H1 (cell line): ENCODE measurements at regions not wholly inside any gene's neighbourhood (a gene's known extent, or its start where the extent isn't known, plus 50 kb on each side); places are given as distances from the start of the nearest gene placed in this dataset.

Experiments
- BACH1 ChIP-seq: IDR thresholded peaks from 2 replicates; pipeline ENCODE4 v1.6.1; 2012; ENCODE audit warnings: low read length, improper control_type of control experiment
- BCL11A ChIP-seq, 2 experiments: IDR thresholded peaks; one replicate each; pipeline ENCODE4 v1.6.1; 2011; ENCODE audit warnings: low read depth in 2 of 2, low read length in 2 of 2, mild to moderate bottlenecking in 2 of 2
- CBX8 ChIP-seq: fragments of 300-800, 300-1000 bp; sonication (generic); IDR thresholded peaks from 2 replicates; pipeline ENCODE4 v1.7.1; 2016; ENCODE audit warnings: low read depth, low read length, borderline replicate concordance
- EP300 ChIP-seq, 2 experiments: IDR thresholded peaks; 1 replicate in 1 of 2; 2 replicates in 1 of 2; pipeline ENCODE4 v1.6.1; 2011 to 2012; ENCODE audit warnings: low read depth in 2 of 2, low read length in 2 of 2, mild to moderate bottlenecking in 2 of 2, borderline replicate concordance in 1 of 2, inconsistent platforms in 1 of 2, moderate library complexity in 1 of 2
- EZH2 ChIP-seq: fragments of 200-600 bp; sonication (generic); IDR thresholded peaks from 2 replicates; pipeline ENCODE4 v1.7.1; 2012; ENCODE audit warnings: low read depth, mild to moderate bottlenecking, moderate library complexity, low read length, inconsistent platforms; ENCODE audit not compliant: severe bottlenecking
- GABPA ChIP-seq: IDR thresholded peaks from 2 replicates; pipeline ENCODE4 v1.6.1; 2011; ENCODE audit warnings: mild to moderate bottlenecking, low read length, moderate library complexity, borderline replicate concordance; ENCODE audit not compliant: insufficient read depth
- NRF1 ChIP-seq: IDR thresholded peaks from 2 replicates; pipeline ENCODE4 v1.6.1; 2011; ENCODE audit warnings: mild to moderate bottlenecking, low read depth, low read length, improper control_type of control experiment
- TCF12 ChIP-seq: IDR thresholded peaks from 2 replicates; pipeline ENCODE4 v1.6.1; 2011; ENCODE audit warnings: low read depth, mild to moderate bottlenecking, low read length

GRCh38 chr11:131240421-131240820 is 130.0 kb upstream of the NTM start:
- TF ChIP-seq TCF12 (no peak), BACH1 (no peak), CBX8 (no peak), GABPA (no peak), EP300 (IDR thresholded peaks at IDR 0.05; ENCODE audit: borderline replicate concordance in 1 of 2, low read depth in 2 of 2, low read length in 2 of 2) (no peak), NRF1 (no peak), EZH2 (no peak), BCL11A (IDR thresholded peaks at IDR 0.05; ENCODE audit: low read depth in 2 of 2, low read length in 2 of 2) (no peak)
